Lung (tissue), 11 donors: ENCODE measurements at regions not wholly inside any gene's neighbourhood (a gene's known extent, or its start where the extent isn't known, plus 50 kb on each side); places are given as distances from the start of the nearest gene placed in this dataset.

ENCODE experiments used
- ATAC-seq: fragments of 200-7000 bp; cut with Tn5 transposase; one replicate; pipeline ENCODE4 v1.9.1; 2020; ENCODE audit warnings: moderate number of reproducible peaks; ENCODE audit not compliant: insufficient read depth, low FRiP score
- DNase-seq, 3 donors: peaks; one replicate each; pipeline ENCODE4 v3.0.0-alpha.2; 2013 to 2017
- H3K27ac ChIP-seq, 2 donors: one replicate each; pipeline ENCODE4 v1.5.1; 2013; ENCODE audit warnings: mild to moderate bottlenecking in 2 of 2, moderate library complexity in 2 of 2, control low read depth in 1 of 2, inconsistent platforms in 1 of 2, low read depth in 1 of 2, low read length in 1 of 2
- H3K27me3 ChIP-seq, 3 donors: one replicate each; pipeline ENCODE4 v1.5.1; 2013; ENCODE audit warnings: low read length in 2 of 3; ENCODE audit not compliant: control insufficient read depth in 3 of 3, insufficient read depth in 3 of 3
- H3K36me3 ChIP-seq, 4 donors: one replicate each; pipeline ENCODE4 v1.5.1; 2013; ENCODE audit warnings: low read length in 4 of 4, mild to moderate bottlenecking in 1 of 4, moderate library complexity in 1 of 4; ENCODE audit not compliant: control insufficient read depth in 4 of 4, insufficient read depth in 4 of 4
- H3K4me1 ChIP-seq, 5 donors: one replicate each; pipeline ENCODE4 v1.5.1; 2013; ENCODE audit warnings: low read length in 5 of 5, mild to moderate bottlenecking in 2 of 5, moderate library complexity in 1 of 5; ENCODE audit not compliant: control insufficient read depth in 5 of 5, insufficient read depth in 5 of 5
- H3K4me3 ChIP-seq: one replicate; pipeline ENCODE4 v1.5.1; 2013; ENCODE audit warnings: mild to moderate bottlenecking, control low read depth, moderate library complexity
- H3K9ac ChIP-seq, 2 donors: one replicate each; pipeline ENCODE4 v1.5.1; 2013; ENCODE audit warnings: low read length in 2 of 2, control low read depth in 1 of 2; ENCODE audit not compliant: insufficient read depth in 1 of 2
- H3K9me3 ChIP-seq, 4 donors: one replicate each; pipeline ENCODE4 v1.5.1; 2013; ENCODE audit warnings: low read length in 3 of 4, mild to moderate bottlenecking in 1 of 4, moderate library complexity in 1 of 4; ENCODE audit not compliant: control insufficient read depth in 4 of 4, insufficient read depth in 3 of 4
- WGBS, 2 donors: extraction: QIAGEN DNeasy Blood & Tissue Kit; methylation state at CpG; one replicate each; pipeline ENCODE4 v1.1.7; 2013; 5-methylcytosine and 5-hydroxymethylcytosine counted together
- TF ChIP-seq, protein P1 (sequence below): IDR thresholded peaks from 2 replicates; pipeline ENCODE4 v1.5.1; 2012; ENCODE audit warnings: mild to moderate bottlenecking; ENCODE audit errors: control extremely low read depth, extremely low read depth
- donor health status: control.
- donor health status: control.
- donor health status: Bipolar disorder and iron deficiency.
- donor health status: healthy.
- donor health status: DM: yes; HTN: yes; CAD: no.

DNA sequence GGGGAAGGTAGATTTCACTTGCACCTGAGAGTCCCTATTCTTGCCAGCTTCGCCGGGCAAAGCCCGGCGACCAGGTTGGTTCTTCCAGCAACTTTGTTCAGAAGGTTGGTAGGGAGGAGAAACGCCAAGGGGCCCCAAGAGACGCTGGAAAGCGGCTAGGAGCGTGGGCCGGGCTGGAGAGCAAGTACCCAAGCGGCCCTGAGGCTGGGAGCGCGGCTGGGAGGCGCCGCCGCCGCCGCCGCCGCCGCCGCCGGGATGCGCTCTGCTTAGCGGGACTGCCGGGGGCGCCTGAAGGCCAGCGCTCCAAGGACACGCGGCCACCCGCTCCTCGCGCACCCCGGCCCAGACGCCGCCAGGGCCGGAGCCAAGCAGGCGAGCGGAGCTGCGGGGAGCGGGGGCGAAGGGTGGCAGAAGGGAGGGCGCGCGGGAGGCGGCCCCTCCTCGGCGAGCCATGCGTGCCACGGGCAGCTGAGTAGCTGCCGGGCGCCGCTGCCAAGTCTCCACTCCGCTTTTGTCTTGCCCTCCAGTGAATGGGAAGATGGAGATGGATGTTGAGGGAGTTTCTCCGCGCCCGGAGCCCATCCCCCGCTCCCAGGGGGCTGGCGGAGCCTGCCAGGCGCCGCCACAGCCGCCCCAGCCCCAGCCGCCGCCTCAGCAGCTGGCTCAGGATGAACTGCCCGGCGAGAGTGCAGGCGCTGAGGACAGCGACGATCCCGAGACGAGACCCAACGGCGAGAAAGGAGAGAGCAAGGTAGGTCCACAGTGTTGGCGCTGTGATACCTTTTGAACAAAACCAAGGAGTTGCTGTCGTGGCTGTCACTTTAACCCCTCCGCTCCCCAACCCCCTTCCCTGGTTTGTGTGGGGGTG is 227.4 kb upstream of the AZI2 start:
- no peaks in the 10 kb centered on the region for H3K9me3 ChIP-seq
- H3K27ac ChIP-seq = no peak overlapping the region
- H3K27me3 ChIP-seq = peaks cover 0 to 45% (median 43%) of the 10 kb centered on the region in 3 donors
- peaks cover 0 to 16% (median 3%) of the 10 kb centered on the region in 5 donors for H3K4me1 ChIP-seq
- DNase-seq (peak; percentile 48 to 61 (median 54)), ATAC-seq (peak; percentile 55)
- no peak overlapping the region for H3K9ac ChIP-seq
- TF ChIP-seq, protein P1, sequence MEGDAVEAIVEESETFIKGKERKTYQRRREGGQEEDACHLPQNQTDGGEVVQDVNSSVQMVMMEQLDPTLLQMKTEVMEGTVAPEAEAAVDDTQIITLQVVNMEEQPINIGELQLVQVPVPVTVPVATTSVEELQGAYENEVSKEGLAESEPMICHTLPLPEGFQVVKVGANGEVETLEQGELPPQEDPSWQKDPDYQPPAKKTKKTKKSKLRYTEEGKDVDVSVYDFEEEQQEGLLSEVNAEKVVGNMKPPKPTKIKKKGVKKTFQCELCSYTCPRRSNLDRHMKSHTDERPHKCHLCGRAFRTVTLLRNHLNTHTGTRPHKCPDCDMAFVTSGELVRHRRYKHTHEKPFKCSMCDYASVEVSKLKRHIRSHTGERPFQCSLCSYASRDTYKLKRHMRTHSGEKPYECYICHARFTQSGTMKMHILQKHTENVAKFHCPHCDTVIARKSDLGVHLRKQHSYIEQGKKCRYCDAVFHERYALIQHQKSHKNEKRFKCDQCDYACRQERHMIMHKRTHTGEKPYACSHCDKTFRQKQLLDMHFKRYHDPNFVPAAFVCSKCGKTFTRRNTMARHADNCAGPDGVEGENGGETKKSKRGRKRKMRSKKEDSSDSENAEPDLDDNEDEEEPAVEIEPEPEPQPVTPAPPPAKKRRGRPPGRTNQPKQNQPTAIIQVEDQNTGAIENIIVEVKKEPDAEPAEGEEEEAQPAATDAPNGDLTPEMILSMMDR = no peak
- H3K4me3 ChIP-seq = peak overlapping the region; percentile 11
- WGBS, 2 donors = 1 to 2% methylated on average over 49 to 75 of the region's 75 CpGs
- H3K36me3 ChIP-seq = no peaks in the 10 kb centered on the region

DNA sequence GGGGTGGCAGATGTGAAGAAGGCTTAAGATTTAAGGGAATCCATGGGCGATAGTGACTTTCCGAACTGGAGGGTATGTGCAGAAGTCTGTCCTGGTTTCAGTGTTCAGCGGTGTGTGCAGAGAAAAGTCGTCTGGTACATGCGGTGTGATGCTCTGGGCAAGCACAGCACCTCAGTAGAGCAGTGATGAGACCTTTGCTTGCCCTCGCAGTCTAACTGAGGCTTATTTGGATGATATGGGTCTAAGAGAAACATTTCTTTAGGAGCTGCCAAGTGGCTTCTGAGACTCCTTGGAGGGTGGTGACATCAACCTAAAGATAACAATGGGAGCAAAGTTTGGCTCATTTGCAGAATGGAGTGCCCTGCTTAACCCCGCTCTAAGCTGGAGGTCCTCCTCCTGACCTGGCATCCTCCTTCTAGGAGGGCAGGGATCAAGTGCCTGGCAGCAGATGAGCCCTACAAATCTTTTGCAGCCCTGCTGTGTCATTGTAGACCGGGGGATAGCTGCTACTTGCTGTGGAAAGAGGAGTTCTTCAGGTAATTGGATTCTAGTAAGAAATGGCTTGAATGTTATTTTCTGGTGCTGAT is 228.1 kb upstream of the AZI2 start:
- Histone ChIP-seq H3K27ac (no peak overlapping the region), H3K9me3 (no peaks in the 10 kb centered on the region), H3K9ac (no peak overlapping the region), H3K4me3 (no peak overlapping the region), H3K4me1 (peaks cover 0 to 16% (median 3%) of the 10 kb centered on the region in 5 donors), H3K36me3 (no peaks in the 10 kb centered on the region), H3K27me3 (peaks cover 0 to 44% (median 43%) of the 10 kb centered on the region in 3 donors)
- TF ChIP-seq, protein P1 = no peak
- no peak for ATAC-seq
- 9% methylated on average over 8 of the region's 8 CpGs for WGBS, 2 donors
- peak; percentile 21 to 41 (median 22) for DNase-seq

DNA sequence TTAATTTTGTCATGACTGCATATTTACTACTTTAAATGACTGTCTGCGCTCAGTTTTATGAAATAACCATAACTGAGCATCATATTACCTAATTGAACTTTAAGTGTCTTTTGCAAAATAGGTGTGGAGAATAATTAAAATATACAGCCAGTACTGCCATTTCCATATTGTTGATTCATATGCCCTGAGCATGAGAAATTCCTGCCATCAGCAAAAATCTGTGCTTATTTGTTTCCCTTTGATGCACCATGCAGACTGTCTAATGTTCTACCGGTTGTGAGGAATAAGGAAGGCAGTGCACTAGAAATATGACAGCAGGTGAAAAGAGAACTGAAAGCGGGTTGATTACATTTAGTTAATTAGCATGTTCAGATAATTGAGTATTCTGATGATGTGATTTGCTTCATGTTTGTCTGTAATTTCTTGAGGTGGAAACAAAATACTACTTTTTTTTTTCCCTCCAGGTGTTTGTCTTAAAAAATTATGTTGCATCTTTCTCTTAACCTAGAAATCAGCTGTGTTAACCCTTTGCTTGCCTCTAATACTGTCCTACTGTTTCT is 229.4 kb upstream of the AZI2 start:
- Histone ChIP-seq H3K9ac (no peak overlapping the region), H3K27ac (no peak overlapping the region), H3K36me3 (no peaks in the 10 kb centered on the region), H3K27me3 (peaks cover 0 to 43% (median 43%) of the 10 kb centered on the region in 3 donors), H3K4me3 (no peak overlapping the region), H3K4me1 (peaks cover 0 to 16% (median 3%) of the 10 kb centered on the region in 5 donors), H3K9me3 (no peaks in the 10 kb centered on the region)
- DNase-seq = no peak
- 64 to 67% methylated on average over 3 of the region's 3 CpGs for WGBS, 2 donors
- TF ChIP-seq, protein P1 = no peak
- no peak for ATAC-seq
